ENCODE measurements at regions not wholly inside any gene's neighbourhood (a gene's known extent, or its start where the extent isn't known, plus 50 kb on each side); places are given as distances from the start of the nearest gene placed in this dataset.
"Not testable (repeated sequence)": the region's sequence is repeated elsewhere in the genome, so short reads cannot be mapped to it uniquely, and the experiment has no call there.

GRCh38 chr4:161329852-161330251, 833.9 kb downstream of the FSTL5 start:
- DNase-seq = no peak

GRCh38 chr4:161321706-161322105, 842.1 kb downstream of the FSTL5 start:
- no peak for DNase-seq

GRCh38 chr4:161320377-161320776, 843.4 kb downstream of the FSTL5 start:
- DNase-seq = peak; percentile 14

GRCh38 chr4:161317000-161317399, 846.8 kb downstream of the FSTL5 start:
- DNase-seq = no peak

GRCh38 chr4:161314371-161314770, 849.4 kb downstream of the FSTL5 start:
- no peak for DNase-seq

GRCh38 chr4:161303551-161303950, 860.2 kb downstream of the FSTL5 start:
- no peak for DNase-seq

- DNase-seq = no peak
Measured at GRCh38 chr4:161291222-161291621, 872.6 kb downstream of the FSTL5 start.

GRCh38 chr4:161287678-161288352, 876.0 kb downstream of the FSTL5 start:
- DNase-seq = no peak

GRCh38 chr4:161285461-161285860, 878.3 kb downstream of the FSTL5 start:
- DNase-seq = no peak

- DNase-seq = no peak
Measured at GRCh38 chr4:161280929-161281328, 882.9 kb downstream of the FSTL5 start.

GRCh38 chr4:161279095-161279494, 884.7 kb downstream of the FSTL5 start:
- no peak for DNase-seq

- not testable (repeated sequence) for DNase-seq
Measured at GRCh38 chr4:161277150-161277787, 886.5 kb downstream of the FSTL5 start.

- no peak for DNase-seq
Measured at GRCh38 chr4:161273607-161274006, 890.2 kb downstream of the FSTL5 start.

- DNase-seq = no peak
Measured at GRCh38 chr4:161260819-161261218, 903.0 kb downstream of the FSTL5 start.

GRCh38 chr4:161256716-161257115, 907.1 kb downstream of the FSTL5 start:
- peak; percentile 7 for DNase-seq

GRCh38 chr4:161256172-161256571, 907.6 kb downstream of the FSTL5 start:
- no peak for DNase-seq

- no peak for DNase-seq
Measured at GRCh38 chr4:161254375-161254774, 909.4 kb downstream of the FSTL5 start.

- peak; percentile 17 for DNase-seq
Measured at GRCh38 chr4:161252520-161253141, 911.2 kb downstream of the FSTL5 start.

- DNase-seq = no peak
Measured at GRCh38 chr4:161249779-161250440, 913.9 kb downstream of the FSTL5 start.

- DNase-seq = no peak
Measured at GRCh38 chr4:161248880-161249279, 914.9 kb downstream of the FSTL5 start.

- DNase-seq = no peak
Measured at GRCh38 chr4:161247831-161248230, 916.0 kb downstream of the FSTL5 start.

- no peak for DNase-seq
Measured at GRCh38 chr4:161238033-161238432, 925.8 kb downstream of the FSTL5 start.

GRCh38 chr4:161237495-161237894, 926.3 kb downstream of the FSTL5 start:
- no peak for DNase-seq

GRCh38 chr4:161225327-161225726, 938.5 kb downstream of the FSTL5 start:
- DNase-seq = no peak

All from NCI-H2171 treated with DMSO at 0.1 percent for 48 hours (cell line).